ENCODE measurements at regions not wholly inside any gene's neighbourhood (a gene's known extent, or its start where the extent isn't known, plus 50 kb on each side); places are given as distances from the start of the nearest gene placed in this dataset.

GRCh38 chr6:97653517-97653916 lies 370.5 kb upstream of the MMS22L start:
- DNase-seq (ENCODE audit: insufficient read length, low spot score) = no peak
- TF ChIP-seq CTCF (IDR thresholded peaks at IDR 0.05; ENCODE audit: insufficient read depth, missing control alignments) = no peak
- no peak for FAIRE-seq

- FAIRE-seq (no peak), DNase-seq (ENCODE audit: insufficient read length, low spot score) (no peak)
- no peak for TF ChIP-seq CTCF (IDR thresholded peaks at IDR 0.05; ENCODE audit: insufficient read depth, missing control alignments)
Observed at GRCh38 chr6:97654674-97655073, 371.7 kb upstream of the MMS22L start.

- peak; percentile 84 for FAIRE-seq
- TF ChIP-seq CTCF (IDR thresholded peaks at IDR 0.05; ENCODE audit: insufficient read depth, missing control alignments) = no peak
- DNase-seq (ENCODE audit: insufficient read length, low spot score) = no peak
Observed at GRCh38 chr6:97656236-97656635, 373.2 kb upstream of the MMS22L start.

GRCh38 chr6:97656706-97657350 lies 373.8 kb upstream of the MMS22L start:
- TF ChIP-seq CTCF (IDR thresholded peaks at IDR 0.05; ENCODE audit: insufficient read depth, missing control alignments) = no peak
- DNase-seq (ENCODE audit: insufficient read length, low spot score) (no peak), FAIRE-seq (peak; percentile 68)

- FAIRE-seq (no peak), DNase-seq (ENCODE audit: insufficient read length, low spot score) (no peak)
- no peak for TF ChIP-seq CTCF (IDR thresholded peaks at IDR 0.05; ENCODE audit: insufficient read depth, missing control alignments)
Observed at GRCh38 chr6:97658090-97658489, 375.1 kb upstream of the MMS22L start.

GRCh38 chr6:97663252-97663651 lies 380.2 kb upstream of the MMS22L start:
- FAIRE-seq = no peak
- TF ChIP-seq CTCF (IDR thresholded peaks at IDR 0.05; ENCODE audit: insufficient read depth, missing control alignments) = no peak
- no peak for DNase-seq (ENCODE audit: insufficient read length, low spot score)

GRCh38 chr6:97665446-97665845 lies 382.4 kb upstream of the MMS22L start:
- DNase-seq (ENCODE audit: insufficient read length, low spot score) (no peak), FAIRE-seq (no peak)
- TF ChIP-seq CTCF (IDR thresholded peaks at IDR 0.05; ENCODE audit: insufficient read depth, missing control alignments) = no peak
